Activated CD4-positive, alpha-beta T cell treated with anti-CD3 and anti-CD28 coated beads, Interleukin-2, amount 50 U/mL, for 24 hours (primary cell): ENCODE measurements at regions not wholly inside any gene's neighbourhood (a gene's known extent, or its start where the extent isn't known, plus 50 kb on each side); places are given as distances from the start of the nearest gene placed in this dataset.
"Not testable (repeated sequence)": the region's sequence is repeated elsewhere in the genome, so short reads cannot be mapped to it uniquely, and the experiment has no call there.

Experiments
- DNase-seq, 2 donors: peaks; one replicate each; pipeline ENCODE4 v3.0.0-alpha.2; 2020; ENCODE audit warnings: low read depth in 1 of 2, low spot score in 1 of 2

DNA sequence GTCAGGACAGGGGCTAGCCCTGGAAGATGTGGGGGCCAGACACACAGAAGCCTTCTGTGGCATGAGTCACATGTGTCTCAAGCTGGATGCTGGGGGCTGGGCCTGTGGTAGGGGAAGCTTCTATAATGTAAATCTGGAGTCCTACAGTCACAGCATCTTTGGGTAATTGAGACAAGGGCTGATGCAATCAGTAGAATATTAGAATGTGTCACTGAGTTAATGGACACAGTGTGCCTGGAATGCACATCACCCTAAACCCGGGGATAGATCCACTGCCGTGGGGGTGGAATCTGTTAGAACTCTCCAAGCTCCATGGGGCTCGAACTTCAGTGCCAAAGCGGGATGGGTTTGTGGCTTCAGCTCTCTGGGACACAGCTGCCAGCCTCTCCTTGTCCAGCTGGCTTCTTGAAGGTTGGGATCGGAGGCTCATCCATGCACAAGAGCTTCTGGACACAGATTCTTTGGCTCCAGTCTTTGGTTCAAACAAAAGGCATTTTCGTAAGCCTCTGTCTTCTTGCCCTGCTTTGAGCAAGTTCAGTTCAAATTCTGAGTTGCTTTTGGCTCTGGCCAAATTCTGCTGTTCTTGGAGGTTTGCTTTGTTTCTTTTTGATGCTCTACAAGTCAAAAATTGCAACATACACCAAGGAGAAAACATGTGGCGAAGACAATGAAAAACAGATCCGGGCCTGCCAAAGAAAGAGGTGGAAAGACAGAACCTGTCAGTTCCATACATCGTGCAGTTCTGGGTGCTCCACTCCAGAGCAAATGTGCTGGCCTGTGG is 194.8 kb upstream of the ZNF32 start:
- no peak for DNase-seq

DNA sequence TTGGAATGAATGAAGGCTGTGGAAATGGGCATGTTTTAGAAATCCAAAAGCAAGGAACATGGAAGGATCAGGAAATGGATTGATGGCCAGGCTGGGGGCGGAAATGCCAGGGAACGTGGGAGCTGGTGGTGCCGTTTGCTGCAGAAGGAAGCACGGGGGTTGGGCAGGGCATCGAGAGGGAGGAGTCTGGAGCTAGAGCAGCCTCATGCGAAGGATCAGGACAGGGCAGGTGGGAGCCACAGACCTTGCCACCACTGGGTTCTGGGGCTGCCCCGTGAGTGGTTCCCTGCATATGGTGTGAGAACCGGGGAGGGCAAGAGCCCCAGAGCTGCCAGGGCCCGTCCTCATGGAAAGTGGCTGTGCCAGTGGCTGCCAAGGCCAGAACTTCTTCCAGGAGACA is 193.8 kb upstream of the ZNF32 start:
- DNase-seq, result no peak

DNA sequence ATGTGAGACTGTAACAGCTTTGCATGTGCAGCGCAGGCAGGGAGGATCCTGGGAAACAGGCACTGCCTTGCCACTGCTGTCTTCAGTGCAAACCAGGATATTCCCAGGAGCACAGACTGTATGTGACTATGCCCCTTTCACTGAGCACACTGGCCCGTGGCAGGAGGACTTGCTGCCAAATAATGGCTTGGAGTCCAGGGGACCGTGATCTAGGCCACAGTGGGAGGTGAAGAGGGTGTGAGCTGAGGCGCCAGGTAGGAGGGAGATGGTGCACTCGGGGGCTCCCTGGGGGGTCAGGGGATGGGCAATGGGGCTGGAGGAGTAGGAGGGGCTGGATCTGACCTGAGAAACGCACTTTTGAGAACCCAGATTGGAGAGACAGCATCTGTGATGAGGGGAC is 193.4 kb upstream of the ZNF32 start:
- no peak for DNase-seq

DNA sequence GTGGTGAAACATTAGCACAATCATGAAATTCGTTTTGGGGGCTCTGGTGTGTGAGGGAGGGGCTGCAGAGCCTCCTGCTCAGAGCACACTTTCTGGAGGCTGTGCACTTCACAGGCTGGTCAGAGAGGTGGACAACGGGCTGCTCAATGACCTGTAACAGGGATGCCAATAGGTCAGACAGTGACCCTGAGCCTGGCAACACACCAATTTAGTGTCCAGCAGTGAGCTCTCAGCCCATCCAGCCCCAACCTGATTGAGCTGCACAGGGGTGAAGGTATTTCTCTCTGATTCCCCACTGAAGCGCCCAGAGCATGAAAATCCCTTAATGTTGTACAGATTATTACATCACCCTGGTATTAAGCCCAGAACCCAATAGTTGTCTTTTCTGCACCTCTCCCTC is 191.3 kb upstream of the ZNF32 start:
- no peak for DNase-seq

DNA sequence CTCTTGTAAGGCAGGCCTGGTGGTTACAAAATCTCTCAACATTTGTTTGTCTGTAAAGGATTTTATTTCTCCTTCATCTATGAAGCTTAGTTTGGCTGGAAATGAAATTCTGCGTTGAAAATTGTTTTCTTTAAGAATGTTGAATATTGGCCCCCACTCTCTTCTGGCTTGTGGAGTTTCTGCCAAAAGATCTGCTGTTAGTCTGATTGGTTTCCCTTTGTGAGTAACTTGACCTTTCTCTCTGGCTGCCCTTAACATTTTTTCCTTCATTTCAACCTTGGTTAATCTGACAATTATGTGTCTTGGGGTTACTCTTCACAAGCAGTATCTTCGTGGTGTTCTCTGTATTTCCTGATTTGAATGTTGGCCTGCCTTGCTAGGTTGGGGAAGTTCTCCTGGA is 186.1 kb upstream of the ZNF32 start:
- DNase-seq, result not testable (repeated sequence)

DNA sequence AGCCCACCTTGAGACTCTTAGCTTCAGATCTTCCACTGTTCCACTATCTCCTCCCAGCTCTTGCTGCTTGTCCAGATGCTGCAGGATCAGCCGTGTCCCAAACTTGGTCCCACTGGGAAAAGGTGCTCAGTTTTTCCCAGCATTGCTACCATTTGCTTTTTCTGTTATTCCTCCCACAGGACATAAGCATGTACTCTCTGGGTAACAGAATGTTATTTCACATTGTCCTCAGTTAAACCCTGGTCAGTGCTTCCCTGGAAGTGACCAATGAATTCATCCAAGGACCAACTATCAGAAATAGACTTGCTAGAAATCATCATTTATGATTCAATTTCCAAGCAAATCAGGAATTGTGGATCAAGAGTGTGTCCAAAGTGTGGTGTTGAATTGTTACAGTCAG is 179.2 kb upstream of the ZNF32 start:
- DNase-seq, result no peak

DNA sequence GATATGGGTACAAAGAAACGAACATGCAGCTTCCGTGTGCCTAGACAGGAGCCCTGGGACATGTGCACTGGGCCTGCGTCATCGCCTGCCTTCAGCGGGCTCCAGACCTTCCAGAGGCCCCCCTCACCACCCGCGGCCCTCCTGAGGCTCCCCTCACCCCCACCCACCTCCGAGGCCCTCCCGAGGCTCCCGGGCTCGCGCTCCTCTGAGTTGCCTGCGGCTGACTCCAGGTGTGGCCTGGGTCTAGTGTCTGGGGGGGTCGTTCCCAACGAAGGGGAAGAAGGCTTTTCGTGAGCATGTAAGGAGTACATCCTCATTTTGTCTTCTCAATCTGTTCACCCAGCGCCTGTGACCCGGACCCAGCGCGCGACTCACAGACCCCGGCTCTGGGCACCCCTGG is 177.3 kb upstream of the ZNF32 start:
- no peak for DNase-seq

DNA sequence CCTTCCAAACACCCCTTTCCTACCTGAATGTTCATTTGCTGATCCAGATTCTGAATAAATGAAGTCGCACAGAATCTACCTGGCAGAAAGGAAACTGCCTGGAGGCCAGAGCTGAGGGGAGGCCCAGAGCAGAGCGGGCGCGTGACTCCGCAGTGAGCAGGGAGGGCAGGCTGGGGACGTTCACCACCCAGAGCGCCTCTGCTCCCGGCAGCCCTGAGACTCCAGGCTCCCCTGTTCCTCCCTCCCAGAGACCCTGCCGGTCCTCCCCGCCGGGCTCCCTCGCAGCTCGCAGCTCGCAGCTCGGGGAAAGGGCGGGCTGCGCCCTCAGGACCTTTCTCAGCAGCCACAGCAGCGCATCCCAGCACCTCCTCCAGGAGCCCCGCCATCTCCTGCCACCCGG is 176.7 kb upstream of the ZNF32 start:
- no peak for DNase-seq

DNA sequence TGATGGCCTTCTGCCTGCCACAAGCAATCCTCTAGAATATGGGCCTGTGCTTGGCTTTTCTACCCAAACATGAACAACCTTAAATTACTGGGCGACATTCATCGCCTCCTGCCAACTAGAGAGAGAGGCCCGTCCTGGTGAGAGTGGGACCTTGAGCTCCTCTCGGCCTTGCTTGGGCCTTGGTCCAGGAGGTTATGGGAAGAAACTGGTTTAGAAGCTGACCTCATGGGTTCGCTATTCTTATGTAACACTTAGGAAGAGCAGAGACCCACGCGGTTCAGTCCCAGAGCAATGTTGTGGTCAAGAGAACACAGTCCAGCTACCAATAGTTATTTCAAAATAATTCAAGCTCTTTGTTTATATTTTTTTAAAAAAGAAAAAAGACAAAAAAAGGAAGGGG is 176.3 kb upstream of the ZNF32 start:
- DNase-seq, result no peak

DNA sequence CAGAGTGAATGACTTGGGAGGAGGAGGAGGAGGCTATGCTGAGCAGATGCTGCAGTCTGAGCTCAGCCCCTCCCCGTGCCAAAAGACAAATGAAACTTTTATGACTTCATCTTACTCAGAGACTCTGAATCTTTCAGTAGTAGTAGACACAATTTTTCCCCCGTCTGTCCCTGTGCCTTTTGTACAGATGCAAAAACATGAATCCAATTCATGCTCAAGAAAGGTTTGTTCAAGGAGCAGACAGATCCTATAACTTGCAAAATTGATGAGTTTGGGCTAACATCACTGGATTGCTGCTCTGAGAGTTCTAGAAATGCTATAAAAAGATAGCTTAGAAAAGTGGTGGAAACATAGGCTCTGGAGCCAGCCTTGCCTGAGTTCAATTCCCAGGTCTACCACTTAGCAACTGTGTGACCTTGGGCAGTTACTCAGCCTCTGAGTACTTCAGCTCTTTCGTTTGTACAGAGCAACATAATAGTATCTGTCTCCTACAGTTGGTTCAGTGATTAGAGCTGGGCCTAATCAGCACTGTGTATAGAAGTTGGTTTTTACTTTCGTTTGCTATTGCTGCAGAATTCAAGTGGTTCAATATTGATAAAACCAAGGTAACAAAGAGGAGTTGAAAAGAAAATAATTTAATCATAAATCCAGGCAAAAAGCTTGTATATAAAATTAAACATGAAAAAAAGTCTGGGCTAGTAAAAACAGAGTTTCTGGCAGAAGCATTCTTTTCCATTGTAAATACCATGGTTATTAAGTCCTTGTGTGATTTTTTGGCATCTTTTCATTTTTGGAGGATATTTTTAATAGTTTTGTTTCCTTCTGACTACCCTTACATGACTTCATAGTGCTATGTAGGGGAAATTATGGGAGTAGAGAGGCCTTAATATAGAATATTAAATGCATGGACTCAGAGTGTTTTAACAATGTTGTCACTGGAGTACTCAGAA is 174.2 kb upstream of the ZNF32 start:
- peak in 1 of 2 donors; percentile 25 for DNase-seq

DNA sequence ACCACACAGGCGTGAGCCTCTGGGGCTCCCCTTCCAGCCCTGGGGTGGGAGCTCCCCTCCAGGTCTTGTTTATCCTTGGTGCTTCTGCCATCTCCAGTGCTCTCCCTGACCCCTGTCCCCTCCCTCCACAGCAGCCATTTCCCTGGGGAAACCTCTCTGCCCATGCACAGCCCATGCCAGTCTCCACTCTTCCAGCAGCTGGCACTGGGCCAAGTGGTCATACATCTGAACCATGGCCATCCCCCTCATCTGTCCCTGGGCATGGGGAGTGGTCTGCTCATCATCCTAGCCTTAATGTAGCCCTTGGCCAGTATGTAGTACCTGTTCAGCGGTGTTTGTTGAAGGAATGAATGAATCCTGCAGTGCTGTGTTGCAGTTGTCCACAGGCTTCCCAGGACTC is 172.4 kb upstream of the ZNF32 start:
- DNase-seq, result no peak

DNA sequence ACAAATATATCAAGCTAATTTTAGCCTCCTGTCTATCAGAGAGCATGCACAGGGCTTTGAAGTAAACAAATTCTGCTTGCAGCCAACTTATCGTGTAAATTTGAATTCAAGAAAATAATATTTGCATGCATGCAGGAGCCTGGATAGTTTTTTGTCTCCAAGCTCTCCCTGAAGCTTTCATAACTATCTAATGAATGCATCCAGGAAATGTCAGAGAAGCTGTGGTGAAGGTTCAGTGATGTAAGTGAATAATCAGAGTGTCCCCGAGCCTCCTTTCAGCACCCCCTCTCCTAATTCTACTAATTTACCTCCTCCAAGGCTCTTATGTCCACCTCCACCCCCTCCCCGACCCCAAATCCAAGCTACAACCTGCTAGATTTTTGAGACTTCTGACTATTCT is 172.0 kb upstream of the ZNF32 start:
- DNase-seq, result no peak

DNA sequence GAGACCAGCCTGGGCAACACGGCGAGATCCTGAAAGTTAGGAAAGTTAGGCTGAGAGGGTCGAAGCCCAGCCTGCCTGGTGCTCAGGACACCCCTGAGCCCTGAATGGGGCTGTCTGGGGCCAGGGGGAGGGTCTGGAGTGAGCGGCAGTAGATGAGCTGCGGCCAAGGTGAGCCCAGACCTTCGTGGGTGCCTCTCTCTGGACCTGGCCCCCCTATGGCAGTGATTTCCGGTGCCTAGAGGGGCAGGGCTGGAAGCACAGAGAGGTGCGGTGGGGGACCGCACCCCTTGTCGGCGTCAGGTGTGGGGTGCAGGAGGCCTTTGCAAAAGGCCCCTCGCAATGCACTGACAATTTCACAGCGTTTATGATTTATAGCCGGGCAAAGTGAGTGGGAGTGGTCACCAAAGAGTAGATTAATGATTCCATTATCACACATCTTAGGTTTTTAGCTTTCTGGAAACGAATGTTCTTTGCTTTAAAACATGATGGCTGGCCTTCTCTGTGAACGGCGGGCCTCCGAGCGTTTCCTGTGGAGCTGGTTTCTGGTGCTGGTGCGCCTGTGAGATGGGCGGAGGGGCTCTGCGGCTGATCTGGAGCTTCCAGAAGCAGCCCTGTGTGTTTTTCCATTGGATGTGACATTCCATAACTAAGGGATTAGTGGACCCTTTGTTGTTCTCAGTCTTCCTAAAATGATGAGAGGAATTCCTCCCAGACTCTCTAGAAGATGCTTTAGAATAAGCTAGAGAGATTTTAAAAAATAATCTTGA is 171.0 kb upstream of the ZNF32 start:
- no peak for DNase-seq

DNA sequence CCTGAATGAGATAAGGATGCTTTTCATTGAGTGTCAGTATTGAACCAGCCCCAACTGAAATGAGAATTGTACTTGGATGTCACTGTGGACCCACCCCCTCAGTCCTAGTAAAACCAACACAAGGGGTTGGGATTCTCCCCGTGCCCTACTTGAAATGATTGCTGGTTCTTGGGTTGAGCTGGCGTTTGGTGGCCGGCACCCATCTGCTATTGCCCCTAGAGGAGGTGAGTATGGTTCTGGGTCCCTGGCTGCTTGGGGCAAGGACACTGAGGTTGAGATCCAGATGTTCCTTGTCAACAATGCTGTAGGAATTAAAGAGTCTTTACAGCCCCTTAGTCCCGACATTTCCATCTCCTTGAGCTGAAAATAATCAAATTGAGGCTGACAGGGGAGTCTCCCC is 170.0 kb upstream of the ZNF32 start:
- no peak for DNase-seq

DNA sequence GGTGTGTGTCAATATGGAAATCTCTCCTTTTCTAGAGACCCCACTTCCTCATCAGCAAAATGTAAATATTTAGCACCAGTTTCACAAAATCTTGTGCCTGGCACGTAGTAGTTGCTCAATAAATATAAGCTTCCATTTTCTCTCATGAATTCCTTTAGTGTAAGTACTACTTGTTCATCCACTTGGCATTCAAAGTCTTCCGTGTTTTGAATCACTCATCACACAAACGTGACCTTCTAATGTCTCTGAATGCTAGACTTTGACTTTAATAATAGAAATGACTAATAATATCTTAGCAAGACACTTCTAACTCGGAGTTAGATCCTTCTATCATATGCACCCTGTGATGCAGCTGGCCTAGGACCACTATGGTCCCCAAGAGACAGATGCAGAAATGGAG is 168.7 kb upstream of the ZNF32 start:
- DNase-seq, result no peak

DNA sequence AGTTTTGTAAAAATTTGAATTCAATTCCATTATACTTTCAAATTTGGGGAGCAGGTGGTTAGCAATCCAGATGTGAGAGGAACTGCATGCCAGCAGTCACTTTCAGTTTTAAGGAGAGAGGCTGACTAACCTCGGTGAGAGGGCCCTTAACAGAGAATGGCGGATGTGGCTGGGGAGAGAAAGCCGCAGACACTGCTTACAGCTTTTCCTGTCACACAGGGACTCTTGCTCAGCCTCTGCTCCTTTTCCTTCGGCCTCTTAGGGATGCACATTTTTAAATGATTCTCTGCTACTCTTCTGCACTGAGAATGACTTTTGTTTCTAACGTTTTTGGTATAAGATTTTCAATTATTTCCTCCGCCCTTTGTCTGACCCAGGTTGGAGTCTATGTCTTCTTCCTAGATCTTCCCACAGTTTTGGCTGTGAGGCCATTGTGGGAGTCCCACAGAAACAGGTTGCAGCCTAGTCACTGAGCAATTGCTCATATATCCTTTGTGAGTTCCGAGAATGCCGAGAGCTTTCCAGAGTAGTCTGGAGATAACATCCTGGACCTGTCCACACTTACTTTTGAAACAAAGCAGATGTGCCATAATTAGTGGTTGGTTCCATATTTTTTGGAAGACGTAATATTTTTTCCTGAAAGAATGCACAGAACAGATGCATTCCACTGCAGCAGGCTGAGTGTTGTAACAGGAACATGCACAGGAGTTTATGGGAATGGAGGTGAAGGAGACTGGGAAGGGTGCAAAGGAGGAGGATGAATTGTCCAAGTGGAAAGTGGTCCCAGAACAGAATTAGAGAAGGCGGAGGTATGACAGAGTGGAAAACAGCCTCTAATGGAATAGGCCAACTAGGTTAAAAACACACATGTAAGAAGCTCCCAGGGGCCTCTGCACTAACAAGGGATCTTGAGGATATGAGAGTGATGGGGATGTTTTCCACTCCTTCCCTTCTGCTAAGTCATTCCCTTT is 168.0 kb upstream of the ZNF32 start:
- DNase-seq, result peak; percentile 16 to 71

DNA sequence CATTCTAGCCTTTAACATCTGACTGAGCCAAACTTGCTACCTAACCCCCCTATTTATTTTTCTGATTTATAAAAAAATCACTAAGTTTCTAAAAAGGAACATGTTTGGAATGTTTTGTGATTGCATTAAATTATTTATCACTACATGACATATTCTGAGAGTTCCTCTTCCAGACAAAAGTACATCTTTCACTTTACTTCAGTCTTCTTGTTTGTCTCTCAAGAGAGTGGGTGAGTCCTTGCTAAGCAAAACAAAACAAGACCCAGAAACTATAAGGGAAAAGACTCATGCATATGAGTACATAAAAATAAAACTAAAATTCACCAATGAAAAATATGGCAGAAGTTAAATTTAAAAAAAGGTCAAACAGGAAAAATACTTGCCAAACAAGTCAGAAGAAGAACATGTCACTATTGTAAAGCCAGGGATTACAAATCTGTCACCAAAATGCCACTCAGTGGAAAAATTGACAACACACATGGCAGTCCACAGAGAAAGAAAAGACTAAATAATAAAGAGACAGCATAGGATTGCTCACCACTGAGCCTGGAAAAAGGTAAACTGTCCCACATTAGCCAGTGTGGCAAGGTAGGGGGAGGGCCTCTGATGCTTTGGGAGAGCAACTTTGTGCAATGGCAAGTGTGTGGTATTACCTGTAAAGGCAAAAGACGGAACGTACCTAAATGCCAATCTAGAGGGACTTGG is 166.7 kb upstream of the ZNF32 start:
- peak in 1 of 2 donors; percentile 14 for DNase-seq

DNA sequence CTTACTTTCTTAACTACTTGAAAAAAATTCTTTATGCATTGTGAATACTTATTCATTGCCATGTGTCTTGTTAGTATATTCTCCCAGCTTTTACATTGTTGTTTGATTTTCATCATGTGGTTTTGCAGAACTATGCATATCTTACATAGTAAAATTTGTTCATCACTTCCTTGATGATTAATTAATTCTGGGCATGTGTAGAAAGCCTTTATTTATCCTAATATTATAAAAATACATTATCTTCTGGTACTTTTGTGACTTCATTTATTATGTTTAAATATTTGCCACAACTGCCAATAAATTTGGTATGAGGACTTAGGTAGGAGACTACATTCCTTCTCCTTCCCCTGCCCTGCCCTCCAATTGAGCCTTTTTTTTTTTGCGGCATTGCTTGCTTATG is 166.0 kb upstream of the ZNF32 start:
- DNase-seq, result no peak

DNA sequence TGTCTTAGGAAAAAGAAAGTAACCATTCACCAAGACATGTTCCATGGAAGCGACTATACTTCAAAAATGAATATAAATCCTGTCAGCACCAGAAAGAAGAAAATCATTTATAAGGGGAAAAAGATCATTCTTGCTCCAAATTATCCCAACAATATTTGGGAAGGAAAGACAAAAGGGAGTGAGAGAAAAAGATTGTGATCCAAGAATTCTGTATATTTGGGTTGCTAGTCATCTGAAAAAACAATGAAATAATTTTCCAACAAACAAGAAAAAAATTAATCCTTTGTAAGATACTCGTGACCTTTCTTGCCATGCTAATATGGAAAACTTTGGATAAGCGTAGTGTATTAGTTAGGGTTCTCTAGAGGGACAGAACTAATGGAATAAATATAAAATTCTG is 163.2 kb upstream of the ZNF32 start:
- no peak for DNase-seq
